ENCODE measurements at regions not wholly inside any gene's neighbourhood (a gene's known extent, or its start where the extent isn't known, plus 50 kb on each side); places are given as distances from the start of the nearest gene placed in this dataset.

DNA sequence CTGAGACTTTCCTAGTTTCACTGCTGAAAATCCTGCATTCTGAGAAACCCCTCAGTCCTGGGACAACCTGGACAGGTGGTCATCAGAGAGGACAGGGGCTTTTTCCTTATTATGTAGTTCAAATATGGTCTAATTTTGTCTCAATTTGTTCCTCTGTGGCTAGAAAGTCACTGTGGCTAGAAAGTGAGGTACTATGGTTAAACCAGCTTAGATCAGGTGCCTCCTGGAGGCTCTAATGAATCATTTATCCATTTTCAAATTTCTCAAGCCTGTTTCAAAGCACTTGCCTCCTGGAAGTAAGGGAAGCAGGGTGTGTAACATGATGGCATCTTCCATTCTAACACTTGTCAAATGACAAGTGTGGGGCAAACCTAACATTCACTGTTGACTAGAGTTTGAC is 326.8 kb downstream of the PIK3C3 start:
- Histone ChIP-seq H3K4me3 (no peak overlapping the region), H3K9me3 (no peaks in the 10 kb centered on the region), H3K36me3 (no peaks in the 10 kb centered on the region), H3K27me3 (no peaks in the 10 kb centered on the region)
- DNase-seq, result no peak

- Histone ChIP-seq H3K27me3 (no peaks in the 10 kb centered on the region), H3K9me3 (no peaks in the 10 kb centered on the region), H3K4me3 (no peak overlapping the region), H3K36me3 (no peaks in the 10 kb centered on the region)
- DNase-seq, result no peak
Observed at GRCh38 chr18:42287047-42287446, 332.0 kb downstream of the PIK3C3 start.

DNA sequence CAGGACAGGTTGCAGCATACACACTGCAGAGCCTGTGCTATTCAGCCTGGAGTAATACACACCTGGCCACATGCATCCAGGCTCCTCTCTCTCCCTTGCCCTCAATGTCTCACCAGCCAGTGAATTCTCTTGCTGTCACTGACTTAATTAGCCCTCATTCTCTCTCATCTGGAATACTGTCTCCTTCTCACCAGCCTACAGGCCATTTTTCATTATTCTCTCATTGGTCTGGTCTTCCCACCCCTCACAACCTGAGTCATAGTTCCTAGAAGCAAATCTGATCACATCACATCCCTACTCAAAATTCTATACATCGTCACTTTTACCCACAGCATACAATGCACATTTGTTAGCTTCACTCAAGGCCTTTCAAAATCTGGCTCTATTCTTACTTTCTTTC is 333.1 kb downstream of the PIK3C3 start:
- Histone ChIP-seq H3K27me3 (no peaks in the 10 kb centered on the region), H3K36me3 (no peaks in the 10 kb centered on the region), H3K9me3 (no peaks in the 10 kb centered on the region), H3K4me3 (no peak overlapping the region)
- DNase-seq, result no peak

- no peaks in the 10 kb centered on the region for H3K27me3 ChIP-seq
- DNase-seq, result no peak
- no peaks in the 10 kb centered on the region for H3K9me3 ChIP-seq
- no peaks in the 10 kb centered on the region for H3K36me3 ChIP-seq
- H3K4me3 ChIP-seq, result no peak overlapping the region
Observed at GRCh38 chr18:42289526-42289925, 334.5 kb downstream of the PIK3C3 start.

DNA sequence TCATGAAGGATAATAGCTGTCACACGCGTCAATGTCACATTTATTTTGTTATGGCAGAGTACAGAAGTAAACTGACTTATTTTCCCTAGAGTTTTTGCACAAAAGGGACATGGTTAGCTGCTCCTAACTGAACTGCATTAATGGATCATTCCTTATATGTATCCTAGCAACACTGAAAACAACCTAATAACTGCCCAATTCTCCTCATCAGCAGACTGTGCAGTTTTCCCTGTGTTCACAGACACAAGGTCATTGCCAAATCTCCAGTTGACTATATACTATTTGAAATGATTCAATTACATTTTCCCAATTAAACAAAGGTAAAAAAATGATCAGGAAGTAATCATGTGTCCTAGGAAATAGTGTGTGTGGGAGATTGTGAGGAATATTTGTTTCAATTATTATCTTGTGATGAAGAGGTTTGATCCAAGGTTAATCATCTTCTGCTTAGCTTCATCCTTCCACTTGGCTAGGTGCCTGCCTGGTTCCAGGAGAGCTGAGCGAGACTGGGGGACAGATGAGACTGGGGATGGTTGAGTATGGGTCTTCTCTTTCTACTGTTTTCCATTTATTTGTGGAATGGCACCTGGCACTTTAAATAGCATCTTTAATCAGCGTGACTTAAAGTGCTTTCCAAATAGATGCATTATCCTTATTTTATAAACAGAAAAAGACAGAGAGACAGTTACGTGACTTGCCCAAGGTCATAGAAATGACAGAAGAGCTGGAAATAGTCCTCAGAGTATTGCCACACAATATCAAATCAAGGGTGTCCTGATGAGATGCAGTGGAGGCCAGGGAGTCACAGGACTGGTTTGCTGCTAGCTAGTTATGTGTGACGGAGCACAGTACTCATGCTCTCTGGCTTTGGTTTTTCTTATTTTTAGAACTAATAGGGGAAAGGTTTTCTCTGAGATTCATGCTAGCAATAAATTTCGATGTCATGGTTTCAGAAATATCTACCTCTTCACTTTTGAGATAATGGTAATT is 335.6 kb downstream of the PIK3C3 start:
- no peak for DNase-seq
- no peaks in the 10 kb centered on the region for H3K9me3 ChIP-seq
- no peaks in the 10 kb centered on the region for H3K27me3 ChIP-seq
- no peaks in the 10 kb centered on the region for H3K36me3 ChIP-seq
- H3K4me3 ChIP-seq, result no peak overlapping the region

- H3K36me3 ChIP-seq, result no peaks in the 10 kb centered on the region
- no peaks in the 10 kb centered on the region for H3K27me3 ChIP-seq
- no peaks in the 10 kb centered on the region for H3K9me3 ChIP-seq
- no peak for DNase-seq
- H3K4me3 ChIP-seq, result no peak overlapping the region
Observed at GRCh38 chr18:42292654-42293053, 337.6 kb downstream of the PIK3C3 start.

DNA sequence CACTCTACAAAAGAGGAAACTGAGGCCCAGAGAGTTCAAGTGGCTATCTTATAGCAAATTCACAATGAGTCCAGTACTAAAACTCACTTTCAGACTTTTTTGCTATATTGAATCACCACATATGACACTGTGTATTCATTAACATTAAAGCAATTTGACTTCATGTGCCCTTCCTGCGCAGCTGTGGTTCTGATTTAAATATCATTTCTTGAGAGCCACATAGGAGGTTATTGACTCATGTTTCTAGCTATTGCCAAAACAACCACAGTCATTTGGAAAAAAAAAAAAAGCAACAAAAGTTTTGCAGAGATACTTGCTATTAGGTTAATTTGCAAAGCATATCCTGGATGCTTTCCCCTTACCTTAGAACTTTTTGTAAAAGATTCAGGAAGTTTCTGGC is 341.2 kb downstream of the PIK3C3 start:
- no peak for DNase-seq
- no peaks in the 10 kb centered on the region for H3K27me3 ChIP-seq
- H3K4me3 ChIP-seq, result no peak overlapping the region
- no peaks in the 10 kb centered on the region for H3K36me3 ChIP-seq
- no peaks in the 10 kb centered on the region for H3K9me3 ChIP-seq

- H3K9me3 ChIP-seq, result no peaks in the 10 kb centered on the region
- DNase-seq, result no peak
- no peaks in the 10 kb centered on the region for H3K36me3 ChIP-seq
- no peak overlapping the region for H3K4me3 ChIP-seq
- H3K27me3 ChIP-seq, result no peaks in the 10 kb centered on the region
Observed at GRCh38 chr18:42296723-42297122, 341.7 kb downstream of the PIK3C3 start.

DNA sequence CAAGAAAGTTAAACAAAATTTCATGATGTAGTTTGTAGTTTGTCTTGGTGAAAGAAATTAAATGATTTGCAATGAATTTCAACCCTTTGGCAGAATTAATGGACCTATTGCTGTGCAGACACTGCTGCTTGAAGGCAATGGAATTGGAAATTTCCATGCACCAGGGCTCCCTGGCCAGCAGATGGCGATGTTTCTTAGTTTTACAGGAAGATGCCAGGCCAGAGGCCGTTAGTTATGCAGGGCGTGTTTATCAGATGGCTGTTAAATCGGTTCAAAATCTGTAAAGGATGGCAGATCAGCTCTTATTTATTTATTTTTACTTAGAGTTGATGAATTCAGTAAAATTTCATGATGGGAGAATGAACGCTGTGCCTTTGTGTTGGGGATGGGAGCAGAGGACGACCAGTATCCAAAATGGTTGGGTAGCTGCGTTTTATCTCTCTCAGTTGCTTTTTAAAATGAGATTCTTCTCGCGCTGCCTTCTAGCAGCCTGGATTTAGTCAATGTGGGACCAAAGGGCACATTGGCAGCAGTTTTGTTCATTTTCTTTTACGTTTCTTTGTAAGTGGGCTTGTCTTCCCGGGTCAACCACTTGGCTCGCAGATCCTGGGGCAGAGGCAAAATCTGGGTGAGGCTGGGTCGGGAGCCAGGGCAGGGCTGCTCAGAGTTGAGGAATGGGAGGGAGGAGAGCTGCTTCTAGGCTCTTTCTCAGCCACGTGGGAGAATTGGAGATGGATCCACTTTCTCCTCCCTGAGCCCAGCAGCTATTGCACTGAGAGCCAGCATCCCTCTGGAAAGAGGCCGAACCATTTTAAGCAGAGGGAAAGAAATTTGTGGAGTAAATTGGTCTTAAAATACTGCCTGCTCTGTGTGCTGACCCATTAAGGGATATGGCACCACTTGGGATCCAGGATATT is 344.0 kb downstream of the PIK3C3 start:
- peak; percentile 43 for DNase-seq
- Histone ChIP-seq H3K27me3 (no peaks in the 10 kb centered on the region), H3K9me3 (no peaks in the 10 kb centered on the region), H3K36me3 (no peaks in the 10 kb centered on the region), H3K4me3 (no peak overlapping the region)

DNA sequence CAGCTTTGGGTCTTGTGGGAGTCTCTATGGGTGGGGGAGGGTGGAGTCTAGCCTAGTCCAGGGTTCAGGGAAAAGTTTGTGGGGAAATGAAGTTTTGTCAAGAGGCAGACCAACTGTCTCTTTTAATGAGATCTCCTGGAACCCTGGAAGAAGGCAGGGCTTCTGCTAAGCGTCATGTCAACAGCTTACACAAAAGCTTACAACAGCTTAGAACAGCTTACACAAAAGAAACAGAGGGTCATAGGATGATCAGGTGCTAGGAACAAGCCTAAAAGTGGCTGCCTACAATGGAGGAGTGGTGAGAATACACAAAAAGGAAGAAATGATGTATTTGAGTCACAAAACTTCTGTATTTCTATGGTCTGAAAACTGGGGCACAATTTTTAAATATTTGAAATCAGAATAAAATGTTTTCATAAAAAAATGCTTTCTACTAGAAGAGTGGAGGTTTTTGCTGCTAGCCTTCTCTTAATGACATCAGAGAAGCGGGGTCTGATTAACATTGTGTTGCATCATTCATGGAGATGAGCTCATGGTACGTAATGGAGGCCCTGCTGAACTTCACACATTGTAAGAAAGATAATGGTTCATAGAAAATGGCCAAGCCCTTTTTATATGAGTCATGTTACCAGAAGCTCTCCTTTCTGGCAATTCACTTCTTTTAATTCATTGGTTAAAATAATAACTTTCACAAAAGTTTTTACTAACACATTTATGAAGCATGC is 351.0 kb downstream of the PIK3C3 start:
- H3K36me3 ChIP-seq, result no peaks in the 10 kb centered on the region
- H3K9me3 ChIP-seq, result no peaks in the 10 kb centered on the region
- no peak for DNase-seq
- H3K27me3 ChIP-seq, result no peaks in the 10 kb centered on the region
- no peak overlapping the region for H3K4me3 ChIP-seq

GRCh38 chr18:42306594-42306980 is 351.6 kb downstream of the PIK3C3 start:
- no peaks in the 10 kb centered on the region for H3K27me3 ChIP-seq
- H3K4me3 ChIP-seq, result no peak overlapping the region
- no peaks in the 10 kb centered on the region for H3K36me3 ChIP-seq
- DNase-seq, result no peak
- no peaks in the 10 kb centered on the region for H3K9me3 ChIP-seq

DNA sequence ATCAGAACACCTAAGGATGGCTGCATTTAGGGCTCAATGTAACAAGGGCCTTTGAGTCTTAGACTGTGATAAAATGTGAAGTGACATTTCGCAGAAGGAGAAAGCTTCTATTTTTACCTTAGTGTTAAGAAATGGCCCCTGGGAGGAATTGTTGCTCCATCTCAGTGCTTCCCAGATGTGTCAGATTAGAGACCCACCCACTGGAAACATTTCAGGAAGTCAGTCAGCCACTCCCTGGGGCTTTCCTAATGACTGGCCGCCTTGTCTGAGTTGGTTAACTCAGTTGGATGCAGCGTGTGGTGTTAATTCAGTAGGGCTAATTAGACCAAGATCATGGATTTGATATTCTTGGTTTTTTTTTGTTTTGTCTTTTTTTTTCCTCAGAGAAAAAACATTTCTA is 355.9 kb downstream of the PIK3C3 start:
- H3K9me3 ChIP-seq, result no peaks in the 10 kb centered on the region
- H3K27me3 ChIP-seq, result no peaks in the 10 kb centered on the region
- H3K4me3 ChIP-seq, result no peak overlapping the region
- H3K36me3 ChIP-seq, result no peaks in the 10 kb centered on the region
- DNase-seq, result no peak

DNA sequence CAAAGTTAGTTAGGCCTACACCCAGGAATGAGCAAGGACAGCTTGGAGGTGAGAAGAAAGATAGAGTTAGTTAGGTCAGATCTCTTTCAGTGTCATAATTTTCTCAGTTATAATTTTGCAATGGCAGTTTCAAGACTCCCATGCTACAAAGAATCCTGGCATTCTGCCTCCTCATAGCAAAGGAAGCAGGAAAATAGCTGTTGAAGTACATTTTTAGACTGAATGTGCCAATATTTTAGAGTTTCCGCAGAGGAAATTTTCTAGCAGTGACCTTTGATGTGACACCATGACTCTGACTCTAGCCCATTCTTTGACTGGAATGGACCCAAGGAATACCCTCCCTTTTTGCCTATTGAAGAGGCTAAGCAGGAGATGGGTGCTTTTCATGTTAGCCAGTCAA is 371.7 kb downstream of the PIK3C3 start:
- H3K27me3 ChIP-seq, result no peaks in the 10 kb centered on the region
- H3K9me3 ChIP-seq, result no peaks in the 10 kb centered on the region
- no peak for DNase-seq
- no peak overlapping the region for H3K4me3 ChIP-seq
- H3K36me3 ChIP-seq, result no peaks in the 10 kb centered on the region

GRCh38 chr18:42328931-42329330 is 373.9 kb downstream of the PIK3C3 start:
- H3K9me3 ChIP-seq, result no peaks in the 10 kb centered on the region
- no peaks in the 10 kb centered on the region for H3K36me3 ChIP-seq
- DNase-seq, result no peak
- no peak overlapping the region for H3K4me3 ChIP-seq
- no peaks in the 10 kb centered on the region for H3K27me3 ChIP-seq

- Histone ChIP-seq H3K36me3 (no peaks in the 10 kb centered on the region), H3K4me3 (no peak overlapping the region), H3K27me3 (no peaks in the 10 kb centered on the region), H3K9me3 (no peaks in the 10 kb centered on the region)
- no peak for DNase-seq
Observed at GRCh38 chr18:42330296-42330695, 375.3 kb downstream of the PIK3C3 start.

GRCh38 chr18:42333558-42333957 is 378.5 kb downstream of the PIK3C3 start:
- Histone ChIP-seq H3K27me3 (no peaks in the 10 kb centered on the region), H3K36me3 (no peaks in the 10 kb centered on the region), H3K9me3 (no peaks in the 10 kb centered on the region), H3K4me3 (no peak overlapping the region)
- DNase-seq, result no peak

GRCh38 chr18:42334931-42335330 is 379.9 kb downstream of the PIK3C3 start:
- Histone ChIP-seq H3K4me3 (no peak overlapping the region), H3K9me3 (no peaks in the 10 kb centered on the region), H3K36me3 (no peaks in the 10 kb centered on the region), H3K27me3 (no peaks in the 10 kb centered on the region)
- no peak for DNase-seq
